NCI-H187 treated with DMSO at 0.1 percent for 48 hours (cell line): ENCODE measurements at regions not wholly inside any gene's neighbourhood (a gene's known extent, or its start where the extent isn't known, plus 50 kb on each side); places are given as distances from the start of the nearest gene placed in this dataset.
"Not testable (repeated sequence)": the region's sequence is repeated elsewhere in the genome, so short reads cannot be mapped to it uniquely, and the experiment has no call there.

Experiments used
- DNase-seq: peaks from one replicate; lab custom pipeline; 2025; lab: John Stamatoyannopoulos, UW

- no peak for DNase-seq
Measured at GRCh38 chr6:120805276-120805675, 529.0 kb downstream of the TBC1D32 start.

GRCh38 chr6:120804612-120805011 is 529.7 kb downstream of the TBC1D32 start:
- DNase-seq: no peak

GRCh38 chr6:120786682-120787081 is 547.6 kb downstream of the TBC1D32 start:
- no peak for DNase-seq

GRCh38 chr6:120786256-120786655 is 548.0 kb downstream of the TBC1D32 start:
- DNase-seq: no peak

- no peak for DNase-seq
Measured at GRCh38 chr6:120785459-120786086, 548.7 kb downstream of the TBC1D32 start.

GRCh38 chr6:120779441-120779840 is 554.8 kb downstream of the TBC1D32 start:
- DNase-seq: no peak

GRCh38 chr6:120775698-120776097 is 558.6 kb downstream of the TBC1D32 start:
- DNase-seq: no peak

GRCh38 chr6:120774275-120774674 is 560.0 kb downstream of the TBC1D32 start:
- no peak for DNase-seq

- DNase-seq: no peak
Measured at GRCh38 chr6:120771019-120771418, 563.3 kb downstream of the TBC1D32 start.

- no peak for DNase-seq
Measured at GRCh38 chr6:120764312-120764711, 570.0 kb downstream of the TBC1D32 start.

GRCh38 chr6:120759570-120759969 is 574.7 kb downstream of the TBC1D32 start:
- no peak for DNase-seq

GRCh38 chr6:120748574-120748973 is 585.7 kb downstream of the TBC1D32 start:
- not testable (repeated sequence) for DNase-seq

- DNase-seq: no peak
Measured at GRCh38 chr6:120736740-120737139, 597.5 kb downstream of the TBC1D32 start.

- DNase-seq: no peak
Measured at GRCh38 chr6:120735641-120736040, 598.6 kb downstream of the TBC1D32 start.

GRCh38 chr6:120711255-120711654 is 623.0 kb downstream of the TBC1D32 start:
- DNase-seq: no peak

GRCh38 chr6:120700001-120700400 is 634.3 kb downstream of the TBC1D32 start:
- DNase-seq: no peak

- DNase-seq: no peak
Measured at GRCh38 chr6:120686492-120686891, 647.8 kb downstream of the TBC1D32 start.

- no peak for DNase-seq
Measured at GRCh38 chr6:120682145-120682544, 652.1 kb downstream of the TBC1D32 start.

GRCh38 chr6:120681204-120681603 is 653.1 kb downstream of the TBC1D32 start:
- DNase-seq: no peak

GRCh38 chr6:120675886-120676285 is 658.4 kb downstream of the TBC1D32 start:
- DNase-seq: no peak

- DNase-seq: no peak
Measured at GRCh38 chr6:120671519-120671918, 662.8 kb downstream of the TBC1D32 start.

- DNase-seq: no peak
Measured at GRCh38 chr6:120652506-120652905, 681.8 kb downstream of the TBC1D32 start.

- DNase-seq: no peak
Measured at GRCh38 chr6:120648713-120649112, 685.6 kb downstream of the TBC1D32 start.

GRCh38 chr6:120646101-120646500 is 688.2 kb downstream of the TBC1D32 start:
- no peak for DNase-seq
